Stimulated activated naive CD8-positive, alpha-beta T cell treated with anti-CD3 and anti-CD28 coated beads, Interleukin-15, amount 100 ng/mL, for 72 hours (primary cell): ENCODE measurements at regions not wholly inside any gene's neighbourhood (a gene's known extent, or its start where the extent isn't known, plus 50 kb on each side); places are given as distances from the start of the nearest gene placed in this dataset.
"Not testable (repeated sequence)": the region's sequence is repeated elsewhere in the genome, so short reads cannot be mapped to it uniquely, and the experiment has no call there.

ENCODE experiments used
- ATAC-seq: fragments of 150-1000 bp; cut with Tn5 transposase; 2 replicates; pipeline ENCODE4 v1.10.0; 2021; ENCODE audit warnings: mild to moderate bottlenecking, moderate library complexity
- DNase-seq, 2 donors: peaks; one replicate each; pipeline ENCODE4 v3.0.0; 2021 to 2022
- H3K27ac Mint-ChIP-seq, 2 donors: one replicate each; pipeline ENCODE4 v1.8.0; 2022; ENCODE audit warnings: mild to moderate bottlenecking in 2 of 2, mixed read lengths in 2 of 2, moderate library complexity in 2 of 2
- H3K27me3 Mint-ChIP-seq: one replicate; pipeline ENCODE4 v1.8.0; 2022; ENCODE audit warnings: mixed read lengths
- H3K4me1 Mint-ChIP-seq: one replicate; pipeline ENCODE4 v1.8.0; 2022; ENCODE audit warnings: mild to moderate bottlenecking, mixed read lengths
- H3K4me3 Mint-ChIP-seq, 2 donors: one replicate each; pipeline ENCODE4 v1.8.0; 2022; ENCODE audit warnings: mild to moderate bottlenecking in 2 of 2, mixed read lengths in 2 of 2, moderate library complexity in 1 of 2
- H3K9me3 Mint-ChIP-seq, 2 donors: one replicate each; pipeline ENCODE4 v1.8.0; 2022; ENCODE audit warnings: mixed read lengths in 2 of 2

DNA sequence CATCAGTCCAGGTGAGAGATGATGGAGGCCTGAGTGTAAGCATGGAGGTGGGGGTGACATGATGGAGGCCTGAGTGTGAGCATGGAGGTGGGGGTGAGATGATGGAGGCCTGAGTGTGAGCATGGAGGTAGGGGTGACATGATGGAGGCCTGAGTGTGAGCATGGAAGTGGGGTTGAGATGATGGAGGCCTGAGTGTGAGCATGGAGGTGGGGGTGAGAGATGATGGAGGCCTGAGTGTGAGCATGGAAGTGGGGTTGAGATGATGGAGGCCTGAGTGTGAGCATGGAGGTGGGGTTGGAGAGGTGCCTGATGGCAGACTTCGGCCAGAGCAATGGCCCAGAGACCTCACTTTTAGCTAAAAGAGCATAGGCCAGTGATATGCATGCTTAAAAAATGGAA, 269.9 kb upstream of the PLPP4 start:
- H3K27ac Mint-ChIP-seq, H3K27me3 Mint-ChIP-seq, ATAC-seq, H3K4me3 Mint-ChIP-seq, DNase-seq, H3K9me3 Mint-ChIP-seq, H3K4me1 Mint-ChIP-seq: not testable (repeated sequence)

GRCh38 chr10:120188950-120189349, 268.1 kb upstream of the PLPP4 start:
- H3K27me3 Mint-ChIP-seq, result no peaks in the 10 kb centered on the region
- DNase-seq (no peak), ATAC-seq (no peak)
- no peaks in the 10 kb centered on the region for H3K4me1 Mint-ChIP-seq
- no peak overlapping the region for H3K27ac Mint-ChIP-seq
- peaks cover 0 to 7% of the 10 kb centered on the region in 2 donors for H3K9me3 Mint-ChIP-seq
- H3K4me3 Mint-ChIP-seq, result no peak overlapping the region

DNA sequence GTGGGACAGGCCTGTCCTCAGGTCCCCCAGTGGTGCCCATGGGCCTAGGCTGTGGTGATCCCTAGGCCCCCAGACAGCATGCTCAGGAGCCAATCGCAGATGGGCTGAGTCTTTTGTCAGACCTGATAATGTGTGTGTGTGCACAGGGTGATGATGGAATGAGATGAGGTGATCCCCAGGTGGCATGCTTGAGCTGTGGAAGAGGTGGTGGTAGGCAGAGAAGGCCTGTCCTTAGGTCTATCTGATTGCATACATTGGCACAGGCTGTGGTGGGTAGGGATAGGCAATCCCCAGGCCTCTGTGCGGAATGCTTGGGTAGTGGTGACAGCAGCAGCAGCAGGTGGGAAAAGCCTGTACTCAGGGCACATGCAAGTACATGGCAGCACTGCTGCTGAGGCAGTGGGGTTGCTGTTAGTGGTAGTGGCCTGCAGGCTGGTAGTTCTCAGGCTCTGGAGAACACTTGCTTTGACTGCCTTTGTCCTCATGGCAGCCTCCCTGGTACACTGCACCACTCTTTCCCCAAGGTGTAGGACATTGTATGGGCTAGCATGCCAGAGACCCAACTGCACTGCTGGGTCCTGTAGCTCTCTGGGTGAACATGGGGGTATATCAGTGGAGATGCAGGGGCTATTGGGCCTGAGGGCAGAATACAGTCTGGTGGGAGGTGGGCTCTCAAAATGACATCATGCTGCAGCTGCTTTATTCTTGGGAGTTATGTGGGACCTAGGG, 260.9 kb upstream of the PLPP4 start:
- ATAC-seq (peak; percentile 55), DNase-seq (no peak)
- Mint-ChIP-seq H3K4me1 (no peaks in the 10 kb centered on the region), H3K27ac (no peak overlapping the region), H3K27me3 (no peaks in the 10 kb centered on the region), H3K9me3 (peaks cover 0 to 4% of the 10 kb centered on the region in 2 donors), H3K4me3 (no peak overlapping the region)

DNA sequence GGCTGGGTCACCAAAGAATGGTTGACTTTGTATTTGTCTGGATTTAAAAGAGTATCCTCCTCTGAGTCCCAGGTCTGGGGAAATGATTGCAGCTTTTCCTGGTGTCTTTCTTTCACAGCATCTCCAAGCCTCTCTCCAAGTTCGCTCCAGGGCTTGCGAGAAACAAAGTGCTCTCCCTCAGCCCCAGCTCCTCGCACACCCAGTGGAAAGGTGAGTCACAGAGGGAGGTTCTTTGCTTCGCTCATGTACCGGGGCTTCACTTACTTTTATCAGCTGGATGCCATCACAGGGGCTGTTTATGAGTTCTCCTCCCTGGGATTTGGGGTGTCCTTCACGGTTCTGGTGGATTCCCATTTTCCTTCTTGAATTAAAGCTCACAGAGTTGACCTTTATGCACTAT, 252.2 kb upstream of the PLPP4 start:
- no peak overlapping the region for H3K4me3 Mint-ChIP-seq
- H3K27ac Mint-ChIP-seq, result no peak overlapping the region
- H3K4me1 Mint-ChIP-seq, result no peaks in the 10 kb centered on the region
- ATAC-seq, result no peak
- H3K9me3 Mint-ChIP-seq, result no peaks in the 10 kb centered on the region
- no peak for DNase-seq
- H3K27me3 Mint-ChIP-seq, result peaks cover 13% of the 10 kb centered on the region

- no peak overlapping the region for H3K27ac Mint-ChIP-seq
- no peak overlapping the region for H3K4me3 Mint-ChIP-seq
- H3K4me1 Mint-ChIP-seq, result no peaks in the 10 kb centered on the region
- no peak for ATAC-seq
- no peaks in the 10 kb centered on the region for H3K9me3 Mint-ChIP-seq
- DNase-seq, result no peak
- H3K27me3 Mint-ChIP-seq, result peaks cover 13% of the 10 kb centered on the region
Measured at GRCh38 chr10:120205368-120206018, 251.5 kb upstream of the PLPP4 start.

DNA sequence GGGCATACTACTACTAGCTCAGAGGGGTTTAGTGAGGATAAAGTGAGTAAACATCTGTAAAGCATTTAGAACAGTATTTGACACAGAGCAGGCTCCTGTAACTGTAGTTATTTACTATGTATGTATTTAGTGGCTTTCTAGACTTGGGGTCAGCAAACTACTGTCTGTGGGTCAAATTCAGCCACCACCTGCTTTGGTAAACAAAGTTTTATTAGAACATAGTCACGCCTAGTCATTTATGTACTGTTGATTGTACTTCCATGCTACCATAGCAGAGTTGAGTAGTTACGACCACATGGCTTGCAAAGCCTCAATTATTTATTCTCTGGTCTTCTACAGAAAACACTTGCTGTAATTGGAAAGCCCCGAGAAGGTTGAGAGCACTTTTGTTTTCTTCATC, 248.5 kb upstream of the PLPP4 start:
- H3K9me3 Mint-ChIP-seq, result no peaks in the 10 kb centered on the region
- ATAC-seq (no peak), DNase-seq (no peak)
- no peak overlapping the region for H3K4me3 Mint-ChIP-seq
- H3K4me1 Mint-ChIP-seq, result no peaks in the 10 kb centered on the region
- H3K27ac Mint-ChIP-seq, result no peak overlapping the region
- H3K27me3 Mint-ChIP-seq, result peaks cover 4% of the 10 kb centered on the region

GRCh38 chr10:120209124-120209762, 247.8 kb upstream of the PLPP4 start:
- H3K9me3 Mint-ChIP-seq, result no peaks in the 10 kb centered on the region
- no peak for DNase-seq
- no peaks in the 10 kb centered on the region for H3K4me1 Mint-ChIP-seq
- no peak overlapping the region for H3K27ac Mint-ChIP-seq
- H3K4me3 Mint-ChIP-seq, result no peak overlapping the region
- no peak for ATAC-seq
- no peaks in the 10 kb centered on the region for H3K27me3 Mint-ChIP-seq

DNA sequence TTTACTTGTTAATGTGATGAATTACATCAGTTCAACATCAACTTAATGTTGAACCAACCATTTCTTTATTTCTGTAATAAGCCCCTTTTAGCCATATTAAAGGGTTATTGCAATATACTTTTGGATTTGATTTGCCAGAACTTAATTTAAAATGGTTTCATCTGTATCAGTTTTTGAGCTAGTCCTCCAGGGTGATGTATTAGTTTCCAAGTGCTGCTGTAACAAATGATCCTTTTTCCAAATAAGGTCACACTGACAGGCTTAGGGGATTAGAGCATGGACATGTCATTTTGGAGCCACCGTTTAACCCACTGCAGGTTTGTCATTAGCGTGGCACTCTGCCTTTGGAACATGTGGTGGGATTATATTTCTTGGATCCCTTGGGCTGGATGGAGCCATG, 244.8 kb upstream of the PLPP4 start:
- no peaks in the 10 kb centered on the region for H3K9me3 Mint-ChIP-seq
- no peaks in the 10 kb centered on the region for H3K4me1 Mint-ChIP-seq
- no peak for ATAC-seq

GRCh38 chr10:120213283-120213682, 243.7 kb upstream of the PLPP4 start:
- DNase-seq, ATAC-seq, H3K4me1 Mint-ChIP-seq, H3K27ac Mint-ChIP-seq, H3K4me3 Mint-ChIP-seq, H3K27me3 Mint-ChIP-seq, H3K9me3 Mint-ChIP-seq: not testable (repeated sequence)

More for the DNA sequence above, 244.8 kb upstream of the PLPP4 start:
- H3K27me3 Mint-ChIP-seq, result no peaks in the 10 kb centered on the region
- DNase-seq, result no peak
- no peak overlapping the region for H3K27ac Mint-ChIP-seq
- H3K4me3 Mint-ChIP-seq, result no peak overlapping the region

DNA sequence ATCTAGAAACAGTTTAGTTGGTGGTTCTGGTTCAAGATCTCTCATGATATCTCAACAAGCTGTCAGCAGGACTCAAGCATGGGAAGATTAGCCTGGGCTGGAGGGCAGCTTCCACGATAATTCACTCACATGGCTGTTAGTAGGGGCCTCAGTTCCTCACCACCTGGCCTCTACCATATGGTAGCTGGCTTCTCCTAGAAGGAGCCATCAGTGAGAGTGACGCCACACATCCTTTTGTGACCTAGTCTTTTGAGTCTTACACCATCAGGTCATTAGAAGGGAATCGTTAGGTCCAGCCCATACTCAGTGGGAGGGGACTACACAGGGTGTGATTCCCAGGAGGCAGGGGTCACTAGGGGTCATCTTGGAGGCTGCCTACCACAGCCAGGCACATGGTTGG, 239.3 kb upstream of the PLPP4 start:
- no peak for DNase-seq
- Mint-ChIP-seq H3K4me3 (no peak overlapping the region), H3K4me1 (no peaks in the 10 kb centered on the region), H3K27me3 (no peaks in the 10 kb centered on the region), H3K27ac (no peak overlapping the region), H3K9me3 (no peaks in the 10 kb centered on the region)
- no peak for ATAC-seq

DNA sequence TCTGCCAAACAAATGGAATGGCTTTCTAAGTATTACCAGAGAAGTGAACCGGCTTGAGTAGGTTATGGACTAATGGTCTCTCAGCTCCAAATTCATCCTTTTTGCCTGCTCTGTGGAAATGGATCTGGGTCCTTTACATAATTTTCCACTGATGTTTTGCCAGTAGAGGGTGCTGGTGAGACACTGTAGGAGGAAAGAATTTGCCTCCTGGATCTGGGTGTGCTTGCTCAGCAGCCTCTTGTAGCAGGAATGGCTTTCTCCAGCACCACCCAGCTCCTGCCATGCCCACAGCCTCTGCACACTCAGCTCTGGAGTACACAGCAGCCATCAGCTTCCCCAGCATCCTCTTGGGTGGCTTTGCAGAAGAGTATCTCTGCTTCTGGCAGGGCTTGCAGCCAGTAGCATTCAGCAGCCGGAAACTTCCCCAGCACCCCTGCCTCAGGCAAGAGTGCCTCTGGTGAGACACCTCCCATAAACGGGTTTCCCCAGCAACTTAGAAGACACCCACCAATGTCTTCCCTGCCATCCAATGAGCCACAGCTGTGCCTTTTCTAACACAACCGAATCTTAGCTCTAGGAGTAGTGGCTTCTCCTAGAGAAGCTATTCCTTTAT, 235.0 kb upstream of the PLPP4 start:
- Mint-ChIP-seq H3K4me1 (no peaks in the 10 kb centered on the region), H3K4me3 (no peak overlapping the region), H3K27me3 (no peaks in the 10 kb centered on the region), H3K9me3 (no peaks in the 10 kb centered on the region), H3K27ac (no peak overlapping the region)
- peak; percentile 16 to 17 for DNase-seq
- ATAC-seq, result peak; percentile 33

DNA sequence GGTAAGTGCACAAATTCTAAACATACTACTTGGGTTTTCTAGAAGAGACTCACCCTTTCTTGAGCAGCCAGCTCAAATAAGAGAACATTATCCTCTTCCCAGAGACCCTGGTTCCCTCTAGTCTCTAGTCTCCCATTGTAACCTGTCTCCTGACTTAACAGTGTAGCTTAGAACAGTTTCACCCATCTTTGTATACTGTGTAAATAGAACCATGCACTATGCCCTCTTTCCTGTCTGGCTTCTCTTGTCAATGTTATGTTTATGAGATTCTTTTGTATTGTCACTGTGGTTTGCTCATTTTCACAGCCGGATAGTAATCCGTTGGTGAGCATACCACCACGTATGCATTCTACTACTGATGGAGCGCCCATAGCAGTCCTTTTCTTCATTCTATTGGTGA, 227.4 kb upstream of the PLPP4 start:
- DNase-seq (no peak), ATAC-seq (no peak)
- no peaks in the 10 kb centered on the region for H3K27me3 Mint-ChIP-seq

DNA sequence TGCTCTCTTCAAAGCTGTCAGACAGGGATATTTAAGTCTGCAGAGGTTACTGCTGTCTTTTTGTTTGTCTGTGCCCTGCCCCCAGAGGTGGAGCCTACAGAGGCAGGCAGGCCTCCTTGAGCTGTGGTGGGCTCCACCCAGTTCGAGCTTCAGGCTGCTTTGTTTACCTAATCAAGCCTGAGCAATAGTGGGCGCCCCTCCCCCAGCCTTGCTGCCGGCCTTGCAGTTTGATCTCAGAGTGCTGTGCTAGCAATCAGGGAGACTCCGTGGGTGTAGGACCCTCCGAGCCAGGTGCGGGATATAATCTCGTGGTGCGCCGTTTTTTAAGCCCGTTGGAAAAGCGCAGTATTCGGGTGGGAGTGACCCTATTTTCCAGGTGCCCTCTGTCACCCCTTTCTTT, 217.3 kb upstream of the PLPP4 start:
- not testable (repeated sequence) for DNase-seq, ATAC-seq, H3K27me3 Mint-ChIP-seq, H3K9me3 Mint-ChIP-seq, H3K4me1 Mint-ChIP-seq, H3K4me3 Mint-ChIP-seq, H3K27ac Mint-ChIP-seq

More for the DNA sequence above, 227.4 kb upstream of the PLPP4 start:
- H3K4me3 Mint-ChIP-seq, result no peak overlapping the region
- no peak overlapping the region for H3K27ac Mint-ChIP-seq
- H3K4me1 Mint-ChIP-seq, result no peaks in the 10 kb centered on the region
- H3K9me3 Mint-ChIP-seq, result no peaks in the 10 kb centered on the region

DNA sequence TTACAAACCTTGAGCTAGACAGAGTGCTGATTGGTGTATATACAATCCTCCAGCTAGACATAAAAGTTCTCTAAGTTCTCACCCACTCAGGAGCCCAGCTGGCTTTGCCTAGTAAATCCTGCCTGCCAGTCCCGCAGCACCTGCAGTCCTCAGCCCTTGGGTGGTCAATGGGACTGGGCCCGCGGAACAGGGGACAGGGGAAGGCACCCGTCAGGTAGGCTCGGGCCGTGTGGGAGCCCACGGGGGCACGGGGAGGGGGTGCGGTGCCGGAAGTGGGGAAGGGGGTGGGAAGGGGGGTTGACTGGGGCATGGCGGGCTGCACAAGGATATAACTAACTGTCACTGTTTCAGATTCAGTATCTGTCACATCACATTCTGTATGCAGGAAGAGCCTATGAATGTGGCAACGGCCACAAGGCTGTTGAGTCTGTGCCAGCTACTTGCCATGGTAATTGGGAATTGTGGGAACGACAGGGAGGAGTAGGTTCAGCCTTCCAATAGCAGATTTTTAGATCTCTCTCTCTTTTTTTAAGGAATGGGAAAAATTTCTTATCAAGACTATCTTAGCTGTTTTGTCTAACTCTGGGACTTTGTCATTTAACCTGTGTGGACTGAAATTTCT, 205.1 kb upstream of the PLPP4 start:
- peaks cover 10% of the 10 kb centered on the region for H3K27me3 Mint-ChIP-seq

GRCh38 chr10:120253131-120253530, 203.9 kb upstream of the PLPP4 start:
- DNase-seq (no peak), ATAC-seq (no peak)
- H3K27me3 Mint-ChIP-seq, result peaks cover 4% of the 10 kb centered on the region
- H3K4me1 Mint-ChIP-seq, result no peaks in the 10 kb centered on the region
- H3K4me3 Mint-ChIP-seq, result no peak overlapping the region
- peaks cover 0 to 6% of the 10 kb centered on the region in 2 donors for H3K9me3 Mint-ChIP-seq
- H3K27ac Mint-ChIP-seq, result no peak overlapping the region

More for the DNA sequence above, 205.1 kb upstream of the PLPP4 start:
- no peak overlapping the region for H3K4me3 Mint-ChIP-seq
- H3K4me1 Mint-ChIP-seq, result no peaks in the 10 kb centered on the region
- H3K27ac Mint-ChIP-seq, result no peak overlapping the region
- ATAC-seq, result no peak
- peaks cover 0 to 6% of the 10 kb centered on the region in 2 donors for H3K9me3 Mint-ChIP-seq
- DNase-seq, result no peak
